Fibroblast of lung (primary cell): ENCODE measurements at regions not wholly inside any gene's neighbourhood (a gene's known extent, or its start where the extent isn't known, plus 50 kb on each side); places are given as distances from the start of the nearest gene placed in this dataset.
"Not testable (repeated sequence)": the region's sequence is repeated elsewhere in the genome, so short reads cannot be mapped to it uniquely, and the experiment has no call there.

ENCODE experiments used
- CTCF ChIP-seq, 2 donors: IDR thresholded peaks in 1 of 2; conservative IDR thresholded peaks in 1 of 2; 1 replicate in 1 of 2; 2 replicates in 1 of 2; pipeline ENCODE4 v1.5.1; 2011 to 2012; ENCODE audit warnings: low read length in 2 of 2, control low read depth in 1 of 2, inconsistent platforms in 1 of 2, low read depth in 1 of 2, mild to moderate bottlenecking in 1 of 2
- EZH2 ChIP-seq: IDR thresholded peaks from 2 replicates; pipeline ENCODE4 v1.5.1; 2012; ENCODE audit warnings: low read length, control low read depth, mild to moderate bottlenecking; ENCODE audit errors: missing control alignments

- not testable (repeated sequence) for TF ChIP-seq CTCF (conservative IDR thresholded peaks at IDR 0.05 in 1 of 2, IDR thresholded peaks at IDR 0.05 in 1 of 2; ENCODE audit: low read depth in 1 of 2, low read length in 2 of 2); EZH2
These were observed 134.9 kb upstream of the NBPF26 start for GRCh38 chr1:120588811-120589210.
